GM12878 (cell line): ENCODE measurements at regions not wholly inside any gene's neighbourhood (a gene's known extent, or its start where the extent isn't known, plus 50 kb on each side); places are given as distances from the start of the nearest gene placed in this dataset.

Experiments
- ATAC-seq: fragments of 200-7000 bp; cut with Tn5 transposase; 3 replicates; pipeline ENCODE4 v1.9.1; 2020; ENCODE audit warnings: mild to moderate bottlenecking, moderate library complexity
- BruUV-seq: library from RNA; stranded (reverse); fragments of 400-500 nt; replicated peaks from 2 replicates; lab custom pipeline; 2021; lab: Mats Ljungman, UMichigan
- CTCF ChIA-PET: fragments of 300-600 bp; sonication (Branson Sonifier 250); formaldehyde crosslinking; extraction: SDS; loops from one replicate; lab custom pipeline; 2021; ENCODE audit warnings: inconsistent platforms; lab: Yijun Ruan, JAX
- POLR2A ChIA-PET: fragments of 350-600 bp; formaldehyde crosslinking; extraction: SDS; loops from one replicate; lab custom pipeline; 2021; ENCODE audit warnings: inconsistent platforms; lab: Charles Lee
- RAD21 ChIA-PET: fragments of 300-600 bp; sonication (Branson Sonifier 250); formaldehyde crosslinking; loops from one replicate; lab custom pipeline; 2023; ENCODE audit warnings: antibody characterized with exemption; ENCODE audit not compliant: unreplicated experiment; lab: Charles Lee
- SMC1A ChIA-PET: fragments of 300-600 bp; sonication (Branson Sonifier 250); formaldehyde crosslinking; loops from one replicate; lab custom pipeline; 2023; ENCODE audit not compliant: unreplicated experiment, uncharacterized antibody; lab: Charles Lee
- DNase-seq: peaks from one replicate; pipeline ENCODE4 v3.0.0-alpha.2; 2011; ENCODE audit warnings: low read depth, low spot score
- FAIRE-seq: peaks from 3 replicates; lab custom pipeline; 2011; peaks lifted over from hg19 to GRCh38; lab: Jason Lieb, UNC
- H2AFZ ChIP-seq: 2 replicates; pipeline ENCODE4 v1.6.0; 2011; ENCODE audit warnings: low read depth, low read length, control low read depth; ENCODE audit not compliant: control insufficient read depth
- H3K27ac ChIP-seq: 2 replicates; pipeline ENCODE4 v1.5.1; 2011; ENCODE audit warnings: control low read depth; ENCODE audit not compliant: control insufficient read depth, insufficient read depth
- H3K27me3 ChIP-seq, 2 experiments: replicated peaks in 1 of 2; 2 replicates each; pipeline versions ENCODE4 v1.6.0 to v1.6.1; 2011; ENCODE audit warnings: low read length in 1 of 2; ENCODE audit not compliant: control insufficient read depth in 2 of 2, insufficient read depth in 2 of 2
- H3K36me3 ChIP-seq, 2 experiments: 2 replicates each; pipeline ENCODE4 v1.5.1; 2011; ENCODE audit warnings: low read length in 1 of 2; ENCODE audit not compliant: control insufficient read depth in 2 of 2, insufficient read depth in 2 of 2
- H3K4me1 ChIP-seq: 2 replicates; pipeline ENCODE4 v1.6.1; 2011; ENCODE audit warnings: mild to moderate bottlenecking, low read length, moderate library complexity, mixed read lengths; ENCODE audit not compliant: control insufficient read depth, insufficient read depth
- H3K4me2 ChIP-seq: 2 replicates; pipeline ENCODE4 v1.6.0; 2011; ENCODE audit warnings: control low read depth; ENCODE audit not compliant: control insufficient read depth, insufficient read depth
- H3K4me3 ChIP-seq: fragments of 200-600 bp; sonication (generic); 2 replicates; pipeline ENCODE4 v1.5.1; 2016
- H3K79me2 ChIP-seq: 2 replicates; pipeline ENCODE4 v1.6.0; 2011; ENCODE audit warnings: low read length; ENCODE audit not compliant: control insufficient read depth, insufficient read depth
- H3K9ac ChIP-seq: 2 replicates; pipeline ENCODE4 v1.8.0; 2011; ENCODE audit warnings: low read length, control low read depth, mixed read lengths; ENCODE audit not compliant: control insufficient read depth, insufficient read depth
- H3K9me3 ChIP-seq: replicated peaks from 3 replicates; pipeline ENCODE4 v1.5.1; 2011; ENCODE audit warnings: mild to moderate bottlenecking, low read length; ENCODE audit not compliant: control insufficient read depth, insufficient read depth
- H4K20me1 ChIP-seq: 2 replicates; pipeline ENCODE4 v1.6.0; 2011; ENCODE audit not compliant: control insufficient read depth, insufficient read depth
- BCL11A ChIP-seq: IDR thresholded peaks from 2 replicates; pipeline ENCODE4 v1.6.1; 2011; ENCODE audit warnings: low read depth, low read length
- CREB1 ChIP-seq: IDR thresholded peaks from 2 replicates; pipeline ENCODE4 v1.6.1; 2012; ENCODE audit warnings: low read depth, mild to moderate bottlenecking, inconsistent platforms
- CTCF ChIP-seq, 3 experiments: IDR thresholded peaks in 2 of 3; conservative IDR thresholded peaks in 1 of 3; 2 replicates each; pipeline ENCODE4 v1.5.1; 2011; ENCODE audit warnings: low read depth in 3 of 3, low read length in 3 of 3, mild to moderate bottlenecking in 3 of 3, control low read depth in 2 of 3, moderate library complexity in 2 of 3, inconsistent platforms in 1 of 3, mixed read lengths in 1 of 3; ENCODE audit not compliant: control insufficient read depth in 2 of 3, insufficient read depth in 1 of 3; ENCODE audit errors: extremely low read depth in 1 of 3
- ESRRA ChIP-seq: IDR thresholded peaks from 2 replicates; pipeline ENCODE4 v1.6.1; 2012; ENCODE audit warnings: mild to moderate bottlenecking, low read length, improper control_type of control experiment
- FOXK2 ChIP-seq: fragments of 450-650 bp; IDR thresholded peaks from 2 replicates; pipeline ENCODE4 v1.6.1; 2017; ENCODE audit warnings: mild to moderate bottlenecking, moderate library complexity
- FOXM1 ChIP-seq: IDR thresholded peaks from 2 replicates; pipeline ENCODE4 v1.6.1; 2012; ENCODE audit warnings: low read depth, mild to moderate bottlenecking, inconsistent platforms, low read length, moderate library complexity
- KAT2A ChIP-seq: conservative IDR thresholded peaks from 2 replicates; pipeline ENCODE4 v1.6.1; 2011; ENCODE audit warnings: low read depth, low read length; ENCODE audit not compliant: control insufficient read depth
- MTA3 ChIP-seq: IDR thresholded peaks from 2 replicates; pipeline ENCODE4 v1.6.1; 2012; ENCODE audit warnings: low read length, inconsistent platforms, borderline replicate concordance
- NFYA ChIP-seq: IDR thresholded peaks from 2 replicates; pipeline ENCODE4 v1.6.1; 2011; ENCODE audit warnings: low read depth, mild to moderate bottlenecking, low read length, improper control_type of control experiment, borderline replicate concordance
- NFYB ChIP-seq: IDR thresholded peaks from 2 replicates; pipeline ENCODE4 v1.6.1; 2011; ENCODE audit warnings: low read depth, mild to moderate bottlenecking, low read length, improper control_type of control experiment, moderate library complexity; ENCODE audit not compliant: insufficient read depth
- NR2F1 ChIP-seq: fragments of 450-650 bp; conservative IDR thresholded peaks from 2 replicates; pipeline ENCODE4 v1.6.1; 2017; ENCODE audit warnings: mild to moderate bottlenecking
- PML ChIP-seq: IDR thresholded peaks from 2 replicates; pipeline ENCODE4 v1.6.1; 2012; ENCODE audit warnings: low read length, inconsistent platforms
- PRDM15 ChIP-seq: fragments of 450-650 bp; formaldehyde crosslinking; IDR thresholded peaks from 2 replicates; pipeline ENCODE4 v1.4.0; 2020; ENCODE audit warnings: mild to moderate bottlenecking, moderate library complexity
- SP1 ChIP-seq: IDR thresholded peaks from one replicate; pipeline ENCODE4 v1.6.1; 2011; ENCODE audit warnings: low read depth, low read length
- SREBF2 ChIP-seq: IDR thresholded peaks from 2 replicates; pipeline ENCODE4 v1.6.1; 2012; ENCODE audit warnings: mild to moderate bottlenecking, low read length
- STAT3 ChIP-seq: IDR thresholded peaks from 2 replicates; pipeline ENCODE4 v1.6.1; 2011; ENCODE audit warnings: low read depth, low read length, improper control_type of control experiment
- TAF1 ChIP-seq: IDR thresholded peaks from 2 replicates; pipeline ENCODE4 v1.6.1; 2011; ENCODE audit warnings: mild to moderate bottlenecking, low read depth, low read length, borderline replicate concordance
- TARDBP ChIP-seq: IDR thresholded peaks from 2 replicates; pipeline ENCODE4 v1.6.1; 2016; ENCODE audit warnings: borderline replicate concordance
- ZNF274 ChIP-seq: IDR thresholded peaks from one replicate; pipeline ENCODE4 v1.8.0; 2011; ENCODE audit not compliant: insufficient read length, insufficient read depth
- WGBS: methylation state at CpG from one replicate; pipeline ENCODE4 v1.1.6; 2016; ENCODE audit warnings: low lambda C conversion rate; ENCODE audit not compliant: insufficient replicate concordance, insufficient coverage; ENCODE audit errors: missing lambda C conversion rate; 5-methylcytosine and 5-hydroxymethylcytosine counted together
- in situ Hi-C: fragments of 300-500 bp; cut with MboI; formaldehyde crosslinking; loops from 9 replicates; pipeline ENCODE4 v1.14.3; 2018; ENCODE audit warnings: mixed read lengths
- intact Hi-C: fragments of 100-400 bp; cut with micrococcal nuclease; formaldehyde crosslinking; loops from one replicate; pipeline ENCODE4 v1.14.2; 2022; ENCODE audit not compliant: unreplicated experiment

- no peaks in the 10 kb centered on the region for H3K4me1 ChIP-seq
- H3K36me3 ChIP-seq: no peaks in the 10 kb centered on the region
- CTCF ChIA-PET: no interaction called here
- DNase-seq (no peak), ATAC-seq (no peak), FAIRE-seq (no peak)
- H3K4me3 ChIP-seq: no peak overlapping the region
- RAD21 ChIA-PET: no interaction called here
- H3K9me3 ChIP-seq: peaks cover 2% of the 10 kb centered on the region; the same call in 2 of the 3 replicates
- 0% methylated on average over 2 of the region's 2 CpGs for WGBS
- SMC1A ChIA-PET: no interaction called here
- H3K9ac ChIP-seq: no peak overlapping the region
- no peak overlapping the region for H2AFZ ChIP-seq
- intact Hi-C loops: no loop called here
- H4K20me1 ChIP-seq: no peaks in the 10 kb centered on the region
- no TSS peak for BruUV-seq
- H3K27ac ChIP-seq: no peak overlapping the region
- POLR2A ChIA-PET: no interaction called here
- no peaks in the 10 kb centered on the region; a peak in 1 of 4 replicates for H3K27me3 ChIP-seq
- H3K79me2 ChIP-seq: no peaks in the 10 kb centered on the region
- in situ Hi-C loops: no loop called here
- TF ChIP-seq FOXK2 (no peak), ZNF274 (no peak), TARDBP (no peak), SP1 (no peak), SREBF2 (no peak), TAF1 (no peak), NR2F1 (no peak), NFYB (no peak), PRDM15 (no peak), BCL11A (no peak), PML (no peak), MTA3 (no peak), FOXM1 (no peak), ESRRA (no peak), STAT3 (no peak), CREB1 (no peak), CTCF (IDR thresholded peaks at IDR 0.05 in 2 of 3, conservative IDR thresholded peaks at IDR 0.05 in 1 of 3; ENCODE audit: control insufficient read depth in 2 of 3, extremely low read depth in 1 of 3, insufficient read depth in 1 of 3, low read depth in 3 of 3, low read length in 3 of 3) (no peak), KAT2A (no peak), NFYA (no peak)
- no peak overlapping the region for H3K4me2 ChIP-seq
These were observed 120.0 kb downstream of the GALR1 start for GRCh38 chr18:77369644-77370043.
